ENCODE measurements at regions not wholly inside any gene's neighbourhood (a gene's known extent, or its start where the extent isn't known, plus 50 kb on each side); places are given as distances from the start of the nearest gene placed in this dataset.

DNA sequence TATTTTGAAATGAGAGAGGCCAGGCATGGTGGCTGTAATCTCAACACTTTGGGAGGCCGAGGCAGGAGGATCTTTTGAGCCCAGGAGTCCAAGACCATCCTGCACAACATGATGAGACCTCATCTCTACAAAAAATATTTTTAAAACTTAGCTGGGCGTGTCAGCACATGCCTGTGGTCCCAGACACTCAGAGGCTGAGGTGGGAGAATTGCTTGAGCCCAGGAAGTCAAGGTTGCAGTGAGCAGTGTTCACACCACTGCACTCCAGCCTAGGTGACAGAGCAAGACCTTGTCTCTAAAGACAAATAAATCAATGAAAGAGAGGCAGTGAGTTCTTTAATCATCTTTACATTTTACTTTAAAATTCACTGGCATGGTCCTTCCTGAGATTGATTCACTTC lies 124.5 kb downstream of the DUSP6 start:
- TF ChIP-seq CTCF (IDR thresholded peaks at IDR 0.05; ENCODE audit: low read depth, low read length, poor library complexity, severe bottlenecking) (no peak), EZH2phosphoT487 (IDR thresholded peaks at IDR 0.05; ENCODE audit: borderline replicate concordance, low read length) (no peak)

All from DOHH2 (cell line).